Kidney tubule cell (primary cell): ENCODE measurements at regions not wholly inside any gene's neighbourhood (a gene's known extent, or its start where the extent isn't known, plus 50 kb on each side); places are given as distances from the start of the nearest gene placed in this dataset.

Experiments used
- DNase-seq: peaks from one replicate; pipeline ENCODE4 v3.0.0-alpha.2; 2018; ENCODE audit warnings: low spot score

DNA sequence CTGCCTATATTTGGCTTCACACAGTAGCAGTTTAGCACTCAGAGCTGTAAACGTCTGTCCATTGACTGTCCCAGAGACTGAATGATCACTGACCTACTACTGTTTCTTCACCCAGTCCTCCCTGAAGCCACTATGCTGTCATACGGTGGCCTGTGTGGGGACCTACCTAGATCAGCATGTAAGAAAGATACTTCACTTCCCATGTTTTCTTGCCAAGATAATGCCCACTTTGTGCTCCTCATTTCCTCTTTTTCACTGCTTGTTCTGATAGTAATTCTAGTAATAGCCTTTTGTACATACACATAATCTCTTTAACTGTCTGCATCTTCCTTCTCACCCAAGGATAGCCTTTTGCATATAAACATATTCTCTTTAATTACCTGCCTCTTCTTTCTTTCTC is 109.9 kb upstream of the TIAM2 start:
- no peak for DNase-seq

DNA sequence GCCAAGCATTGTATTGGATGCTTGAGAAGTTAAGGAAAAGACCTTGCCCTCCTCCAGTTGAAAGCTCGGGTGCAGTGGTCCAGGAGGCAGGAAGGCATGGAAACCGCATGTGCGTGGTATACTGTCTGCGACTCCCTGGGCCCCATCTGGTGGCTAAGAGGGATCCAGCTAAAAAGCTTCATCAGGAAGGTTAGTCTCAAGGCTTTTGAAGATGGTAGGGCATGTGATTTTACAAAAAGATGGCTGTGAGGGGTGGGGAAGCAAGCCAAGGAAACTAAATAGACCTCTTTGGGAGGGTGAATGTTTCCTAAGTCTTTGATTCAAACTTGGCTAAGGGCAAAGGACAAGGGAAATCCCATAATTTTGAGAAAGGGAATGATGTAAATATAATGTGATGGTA is 109.1 kb upstream of the TIAM2 start:
- no peak for DNase-seq

DNA sequence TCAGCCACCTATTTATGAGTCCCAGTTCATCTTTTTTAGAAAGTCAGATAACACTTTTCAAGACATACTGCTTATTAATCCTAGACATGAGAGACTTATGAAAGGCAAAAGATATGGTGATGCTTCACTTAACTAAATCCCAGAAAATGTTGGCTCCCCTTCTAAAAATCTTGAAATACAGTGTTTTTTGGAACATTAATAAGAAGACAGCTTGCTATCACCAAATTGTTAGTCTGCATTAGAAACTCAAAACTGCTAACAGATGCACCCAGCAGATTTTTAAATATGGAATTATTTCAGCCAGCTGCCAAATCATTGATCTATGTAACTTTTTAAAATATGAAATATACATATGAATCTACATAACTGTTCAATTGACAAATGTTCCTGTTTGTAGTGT is 108.6 kb upstream of the TIAM2 start:
- no peak for DNase-seq

DNA sequence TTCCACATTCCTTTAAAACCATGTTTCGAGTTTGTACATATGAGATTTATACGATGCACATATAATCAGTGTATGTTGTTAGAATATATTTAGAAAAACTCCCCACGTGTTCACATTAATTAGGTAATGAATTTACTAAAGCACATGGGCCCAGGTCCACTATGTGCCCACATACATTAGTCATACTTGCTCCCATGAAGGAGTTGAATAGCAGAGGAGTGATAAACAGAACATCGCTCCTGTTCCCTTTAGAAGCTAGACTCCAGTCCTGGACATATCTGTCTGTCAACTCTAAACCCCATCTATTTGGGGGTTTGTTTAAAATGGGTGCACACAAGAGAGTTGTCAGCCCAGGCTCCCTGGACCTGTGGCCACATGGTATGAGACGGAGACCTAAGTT is 108.1 kb upstream of the TIAM2 start:
- no peak for DNase-seq

DNA sequence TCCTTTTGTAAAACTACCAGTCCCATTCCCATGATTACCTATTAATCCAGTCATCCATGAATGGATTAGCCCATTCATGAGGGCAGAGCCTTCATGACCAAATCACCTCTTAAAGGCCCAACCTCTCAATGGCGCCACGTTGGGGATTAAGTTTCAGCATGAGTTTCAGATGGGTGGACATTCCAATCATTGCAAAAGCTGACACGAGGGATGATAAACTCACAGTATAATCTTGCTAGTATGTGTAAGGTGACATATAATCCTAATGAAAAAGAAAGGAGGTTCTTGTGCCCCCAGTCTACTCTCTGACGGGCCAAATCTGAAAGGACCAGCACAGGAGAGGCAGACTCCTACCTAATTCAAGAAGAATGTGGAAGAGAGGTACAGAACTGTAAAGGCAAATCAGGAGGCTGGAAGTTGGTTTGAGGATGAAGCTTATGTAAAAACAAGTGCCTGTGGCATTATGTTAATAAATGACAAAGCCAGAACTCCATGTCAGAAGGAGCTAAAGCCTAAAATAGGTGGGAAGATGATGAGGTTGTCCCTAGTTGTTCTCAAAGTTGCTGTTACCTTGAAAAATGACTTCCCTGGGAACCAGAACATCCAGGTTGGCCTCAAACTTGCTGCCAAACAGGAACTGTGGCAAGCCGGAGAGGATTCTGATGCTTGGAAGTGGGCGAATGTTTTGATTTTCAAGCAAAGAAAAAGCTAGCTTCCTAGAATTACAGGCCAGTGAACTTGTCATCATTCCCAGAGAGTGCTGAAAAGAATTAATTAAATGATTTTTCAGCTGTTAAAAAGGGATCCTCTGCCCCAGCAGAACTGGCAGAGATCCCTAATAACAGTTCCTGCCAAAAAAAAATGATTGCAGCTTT is 106.5 kb upstream of the TIAM2 start:
- peak; percentile 53 for DNase-seq

DNA sequence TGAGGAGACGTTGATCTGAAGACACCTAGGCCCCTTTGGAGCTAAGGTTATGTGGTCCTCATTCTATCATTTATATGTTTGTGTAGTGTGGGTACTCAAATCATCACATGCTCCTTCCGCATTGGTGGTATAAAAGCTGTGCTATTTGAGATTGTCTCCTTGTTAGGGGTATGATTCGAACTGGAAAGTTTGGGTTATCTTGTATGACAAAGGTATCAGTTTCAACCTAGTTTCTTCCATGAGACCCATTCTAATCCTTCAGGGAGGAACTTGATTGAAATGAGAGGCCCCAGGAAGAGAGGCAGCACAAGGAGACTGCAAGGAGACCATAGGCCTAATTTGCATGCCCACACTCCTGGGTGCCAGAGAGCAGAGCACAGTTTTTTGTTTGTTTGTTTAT is 104.2 kb upstream of the TIAM2 start:
- DNase-seq = no peak

DNA sequence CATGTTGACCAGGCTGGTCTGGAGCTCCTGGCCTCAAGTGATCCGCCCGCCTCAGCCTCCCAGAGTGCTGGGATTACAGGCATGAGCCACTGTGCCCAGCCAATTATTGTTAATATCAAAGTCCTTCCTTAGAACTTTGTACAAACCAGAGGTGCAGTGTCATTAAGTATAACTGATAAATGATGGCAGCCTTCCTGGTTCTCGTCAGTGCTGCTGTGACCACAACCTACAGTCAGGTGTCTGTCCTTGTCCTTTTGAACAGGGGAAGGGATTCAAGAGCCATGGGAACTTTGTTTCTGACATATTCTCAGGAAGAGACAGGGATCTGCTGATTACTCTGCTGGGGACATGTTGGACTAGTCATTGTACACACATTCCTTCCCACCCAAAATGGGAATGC is 103.2 kb upstream of the TIAM2 start:
- DNase-seq = peak; percentile 39

DNA sequence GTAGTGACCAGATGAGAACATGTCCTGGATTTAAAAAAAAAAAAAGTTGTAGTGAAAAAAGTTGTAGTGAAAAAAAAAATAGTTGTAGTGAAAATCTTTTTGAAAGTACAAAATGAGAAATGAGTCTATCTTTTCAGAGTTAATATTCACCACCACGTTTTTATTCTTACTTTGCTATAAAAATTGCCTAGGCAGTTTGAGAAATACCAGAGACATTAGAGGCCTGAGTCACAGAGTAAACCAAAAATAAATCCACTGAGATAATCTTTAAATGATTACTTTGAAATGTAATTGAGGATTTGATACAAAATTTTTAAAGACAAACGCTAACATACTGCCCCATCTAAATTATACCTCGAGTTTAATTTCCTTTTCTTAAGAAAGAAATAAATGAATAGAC is 101.2 kb upstream of the TIAM2 start:
- no peak for DNase-seq

DNA sequence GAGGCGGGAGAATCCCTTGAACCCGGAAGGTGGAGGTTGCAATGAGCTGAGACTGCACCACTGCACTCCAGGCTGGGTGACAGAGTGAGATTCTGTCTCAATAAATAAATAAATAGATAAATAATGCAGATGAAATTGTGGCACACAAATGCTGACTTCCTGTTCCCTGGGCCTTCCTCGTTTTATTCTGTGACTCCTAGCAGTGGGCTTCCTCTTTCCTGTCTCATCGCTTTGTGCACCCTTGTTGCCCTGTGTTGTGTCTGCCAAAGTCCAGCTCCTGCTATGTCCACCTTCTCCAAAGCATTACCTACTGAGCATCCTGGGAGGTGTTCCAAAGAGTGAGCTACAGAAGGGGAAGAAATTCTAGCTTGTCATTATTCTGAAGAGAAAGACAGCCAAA is 100.2 kb upstream of the TIAM2 start:
- no peak for DNase-seq

DNA sequence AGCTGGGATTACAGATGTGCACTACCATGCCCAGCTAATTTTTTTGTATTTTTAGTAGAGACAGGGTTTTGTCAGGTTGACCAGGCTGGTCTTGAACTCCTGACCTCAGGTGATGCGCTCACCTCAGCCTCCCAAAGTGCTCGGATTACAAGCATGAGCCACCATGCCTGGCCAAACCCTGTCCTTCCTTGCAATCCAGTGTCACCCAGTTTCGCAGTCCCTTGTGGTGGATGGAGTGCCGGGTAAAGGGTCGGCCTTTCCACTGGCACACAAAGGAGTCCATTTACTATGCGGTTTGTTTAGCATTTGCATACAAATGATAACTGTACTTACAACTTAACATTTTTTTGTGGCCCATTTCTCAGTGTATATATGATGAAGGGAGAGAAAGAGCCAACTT is 99.3 kb upstream of the TIAM2 start:
- no peak for DNase-seq

DNA sequence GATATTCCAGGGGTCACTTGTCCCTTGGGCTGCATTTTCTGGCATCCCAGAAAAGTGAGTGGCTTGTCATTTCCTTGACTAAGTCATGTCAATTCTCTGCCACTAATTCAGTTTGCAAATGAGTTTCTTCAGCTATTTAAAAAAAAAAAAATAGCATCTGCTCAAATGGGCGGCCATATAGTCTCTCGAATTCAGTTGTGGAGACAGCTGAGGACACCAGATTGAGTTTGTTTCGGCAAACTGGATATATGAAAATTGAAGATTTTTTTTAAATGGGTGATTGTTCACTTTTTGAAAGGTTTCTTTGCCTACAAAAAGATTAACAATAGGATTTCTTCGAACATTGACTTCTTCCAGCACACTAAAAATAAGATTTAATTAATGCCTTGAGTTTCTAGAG is 96.3 kb upstream of the TIAM2 start:
- DNase-seq = no peak

DNA sequence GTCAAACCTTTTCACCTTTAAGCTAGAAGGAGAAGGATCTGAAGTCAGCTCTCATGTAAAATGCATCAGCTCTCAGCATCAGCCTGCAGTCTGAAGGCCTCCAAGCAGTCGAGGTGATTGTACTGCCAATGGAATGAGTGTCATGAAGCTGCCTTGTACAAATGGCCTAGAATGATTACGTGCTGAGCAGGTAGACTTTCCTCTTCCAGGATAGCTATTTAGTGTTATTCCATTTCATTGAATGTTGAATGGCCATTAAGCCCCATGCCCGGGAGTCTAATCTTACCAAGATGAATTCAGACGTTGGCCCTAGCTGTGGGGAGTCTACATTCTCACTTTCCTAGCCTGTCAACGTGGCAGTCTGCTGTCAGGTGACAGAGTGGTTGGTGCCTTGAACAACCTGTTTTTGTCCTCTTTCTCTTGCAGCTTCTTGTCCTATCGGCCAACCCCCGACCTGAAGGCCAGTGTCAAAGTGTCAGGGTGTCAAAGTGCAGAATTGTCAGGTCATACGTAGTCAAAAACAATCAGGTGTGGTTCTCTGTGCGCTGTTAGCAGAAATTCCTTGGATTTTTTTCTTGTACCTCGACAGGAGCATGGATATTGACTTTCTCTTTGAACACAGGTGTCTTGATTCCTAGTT is 95.2 kb upstream of the TIAM2 start:
- DNase-seq = no peak

DNA sequence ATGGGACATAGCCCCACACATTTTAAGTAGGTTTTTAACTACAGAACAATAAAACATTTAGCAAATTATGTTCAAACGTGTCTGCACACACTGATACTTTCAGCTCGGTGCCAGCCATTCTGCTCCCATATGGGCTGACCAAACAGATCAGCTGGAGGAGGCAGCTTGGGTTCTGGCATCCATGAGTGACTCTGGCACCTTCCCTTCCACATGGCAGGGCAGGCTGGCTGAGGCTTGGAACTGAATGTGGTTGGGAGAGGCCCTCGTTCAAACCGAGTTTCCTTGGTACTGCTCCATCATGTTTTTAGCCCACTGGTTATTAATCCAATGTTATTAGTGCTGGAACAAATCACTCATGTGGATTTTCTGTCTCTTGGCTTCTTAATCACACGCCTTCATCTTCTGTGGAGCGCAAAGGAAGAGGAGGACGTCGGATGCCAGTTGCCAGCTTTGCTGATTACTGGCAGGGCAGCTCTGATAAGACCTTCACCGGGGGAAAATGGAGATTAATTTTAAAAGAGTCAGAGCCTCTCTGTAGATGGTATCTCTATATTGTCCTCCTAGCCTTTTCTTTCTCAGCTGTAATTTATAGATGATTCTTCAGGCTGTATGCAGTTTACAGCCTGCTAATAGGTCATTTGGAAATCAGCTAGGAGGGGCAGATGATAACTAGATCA is 93.1 kb upstream of the TIAM2 start:
- no peak for DNase-seq

DNA sequence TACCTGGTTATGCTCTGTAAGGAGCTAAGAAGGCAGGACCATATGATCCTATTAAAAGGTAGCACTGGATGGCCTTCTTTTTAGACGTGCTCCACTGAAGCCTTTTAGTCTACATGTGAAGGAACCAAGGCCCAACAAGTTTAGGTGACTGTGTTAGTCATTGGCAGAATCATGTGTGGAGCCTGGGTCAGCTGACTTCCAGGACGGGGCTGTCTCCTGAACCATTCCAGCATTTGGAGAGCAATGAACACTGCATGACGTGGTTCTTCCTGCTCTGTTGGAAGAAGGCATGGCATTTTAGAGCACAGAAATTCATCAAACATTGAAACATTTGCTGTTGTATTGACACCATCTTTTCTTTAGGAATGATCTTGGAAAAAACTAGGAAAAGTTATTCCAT is 87.8 kb upstream of the TIAM2 start:
- peak; percentile 49 for DNase-seq

DNA sequence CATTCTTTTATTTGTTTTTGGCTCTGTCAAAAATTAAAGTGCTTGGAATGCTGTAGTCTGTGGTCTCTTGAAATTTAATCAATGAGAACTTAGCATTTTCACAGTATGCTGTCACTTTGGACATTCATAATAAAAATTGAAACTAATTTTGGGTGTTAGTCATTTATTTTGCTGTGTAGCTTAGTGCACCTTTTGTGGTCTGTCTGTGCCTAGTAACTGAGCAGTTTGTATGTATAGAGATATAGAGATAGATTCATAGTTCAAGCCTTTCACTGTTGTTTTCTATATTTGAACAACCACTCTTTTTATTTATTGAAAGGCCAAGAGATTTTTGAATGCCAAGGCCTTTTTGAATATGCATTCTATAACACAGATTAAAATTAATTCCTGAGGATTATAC is 86.4 kb upstream of the TIAM2 start:
- DNase-seq = no peak

DNA sequence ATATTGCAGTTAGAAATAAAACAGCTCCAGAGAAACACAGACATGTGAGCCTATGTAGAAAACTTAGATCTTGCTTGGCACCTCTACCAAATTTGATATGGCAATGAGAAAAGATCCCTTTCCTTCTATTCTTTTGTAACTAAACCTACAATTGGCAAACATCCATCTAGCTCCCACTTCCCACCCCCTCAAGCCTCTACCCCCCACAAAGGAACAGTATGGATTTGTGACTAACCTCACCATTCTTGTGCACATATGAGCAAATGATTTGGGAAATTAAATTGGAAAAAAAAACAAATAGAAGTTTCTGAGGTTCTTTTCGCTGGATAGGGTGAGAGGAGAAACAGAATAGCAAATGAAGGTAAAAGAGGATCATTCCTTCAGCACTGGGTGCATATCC is 85.8 kb upstream of the TIAM2 start:
- no peak for DNase-seq

DNA sequence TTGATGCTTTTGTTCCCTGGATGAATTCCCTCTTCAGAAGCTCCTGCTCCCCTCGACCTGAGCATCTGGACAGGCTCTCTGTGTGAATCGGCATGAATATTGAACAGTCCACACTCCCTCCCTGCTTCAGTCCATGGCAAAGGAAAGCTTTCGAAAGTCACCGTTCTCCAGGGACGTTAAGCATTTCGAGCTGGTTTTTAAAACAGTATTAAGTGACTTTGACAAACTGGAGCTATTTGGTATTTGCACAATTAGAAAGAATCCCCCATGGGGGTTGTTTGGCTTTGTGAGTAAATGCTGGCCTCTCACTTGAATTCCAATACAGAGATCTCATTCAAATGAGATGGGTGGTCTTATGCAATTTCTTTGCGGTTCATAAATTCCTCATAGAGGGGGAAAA is 85.3 kb upstream of the TIAM2 start:
- no peak for DNase-seq

DNA sequence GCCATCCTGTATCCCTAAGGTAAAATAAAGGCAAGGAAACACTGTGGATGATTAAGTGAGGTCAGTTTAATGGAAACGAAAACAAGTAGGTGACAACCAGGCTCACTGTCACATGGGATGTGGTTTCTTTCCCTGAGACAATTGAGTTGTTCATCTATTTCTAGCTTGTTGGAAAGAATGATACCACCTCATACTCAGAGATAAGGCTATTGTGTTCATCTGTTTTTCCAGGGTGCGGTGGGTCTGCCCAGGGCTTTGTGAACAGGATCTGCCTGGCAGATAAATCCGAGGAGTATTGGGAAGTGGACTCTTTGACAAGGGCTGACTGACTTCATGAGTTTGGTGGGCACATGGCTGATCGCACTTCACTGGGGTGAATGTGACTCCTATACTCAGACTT is 80.8 kb upstream of the TIAM2 start:
- no peak for DNase-seq

DNA sequence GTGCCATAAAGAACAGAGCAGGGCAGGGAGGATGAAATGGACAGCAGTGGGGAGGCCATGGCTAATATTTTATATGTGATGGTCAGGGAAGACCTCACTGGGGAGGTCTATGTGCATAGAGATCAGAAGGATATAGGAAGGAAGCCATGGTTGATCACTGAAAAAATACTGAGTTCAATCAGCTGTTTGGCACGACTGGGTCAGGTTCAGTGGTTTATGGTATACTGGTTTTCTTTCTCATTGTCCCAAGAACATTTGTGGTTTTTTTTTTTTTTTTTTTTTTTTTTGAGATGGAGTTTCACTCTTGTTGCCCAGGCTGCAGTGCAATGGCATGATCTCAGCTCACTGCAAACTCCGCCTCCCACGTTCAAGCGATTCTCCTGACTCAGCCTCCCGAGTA is 78.3 kb upstream of the TIAM2 start:
- DNase-seq = no peak

DNA sequence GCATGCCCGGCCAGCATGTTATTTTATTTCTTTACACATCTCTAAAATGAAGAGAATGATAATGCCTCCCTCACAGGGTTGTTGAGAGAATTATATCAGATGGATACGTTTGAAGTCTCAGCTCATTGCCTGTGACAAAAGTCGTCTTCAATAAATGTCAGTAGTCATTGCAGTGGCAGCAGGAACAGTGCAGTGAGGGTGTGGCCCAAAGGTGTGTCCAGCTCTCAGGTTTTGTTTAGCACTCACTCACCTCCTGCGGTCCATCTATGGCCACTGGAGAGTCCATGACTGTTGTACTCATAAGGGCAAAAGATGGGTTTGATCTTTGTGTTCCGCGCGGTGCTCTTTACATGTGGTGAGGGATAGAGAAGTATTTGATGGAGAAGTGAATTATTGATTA is 77.2 kb upstream of the TIAM2 start:
- DNase-seq = no peak

DNA sequence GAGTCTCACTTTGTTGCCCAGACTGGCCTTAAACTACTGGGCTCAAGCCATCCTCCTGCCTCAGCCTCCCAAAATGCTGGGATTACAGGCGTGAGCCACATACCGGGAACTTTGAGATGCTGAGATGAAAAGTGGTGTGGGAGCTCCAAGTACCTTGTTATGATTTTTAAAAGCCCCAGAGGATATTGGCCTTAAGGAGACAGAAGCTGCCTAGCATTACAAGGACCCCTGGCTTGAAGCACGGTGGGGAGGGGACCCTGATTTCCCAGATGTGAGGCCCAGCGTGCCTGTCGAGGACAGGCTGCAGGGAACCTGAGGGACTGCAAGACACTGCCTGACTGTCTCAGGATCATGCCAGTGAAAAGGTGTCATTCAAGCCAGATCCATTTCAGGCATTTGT is 75.3 kb upstream of the TIAM2 start:
- DNase-seq = no peak

DNA sequence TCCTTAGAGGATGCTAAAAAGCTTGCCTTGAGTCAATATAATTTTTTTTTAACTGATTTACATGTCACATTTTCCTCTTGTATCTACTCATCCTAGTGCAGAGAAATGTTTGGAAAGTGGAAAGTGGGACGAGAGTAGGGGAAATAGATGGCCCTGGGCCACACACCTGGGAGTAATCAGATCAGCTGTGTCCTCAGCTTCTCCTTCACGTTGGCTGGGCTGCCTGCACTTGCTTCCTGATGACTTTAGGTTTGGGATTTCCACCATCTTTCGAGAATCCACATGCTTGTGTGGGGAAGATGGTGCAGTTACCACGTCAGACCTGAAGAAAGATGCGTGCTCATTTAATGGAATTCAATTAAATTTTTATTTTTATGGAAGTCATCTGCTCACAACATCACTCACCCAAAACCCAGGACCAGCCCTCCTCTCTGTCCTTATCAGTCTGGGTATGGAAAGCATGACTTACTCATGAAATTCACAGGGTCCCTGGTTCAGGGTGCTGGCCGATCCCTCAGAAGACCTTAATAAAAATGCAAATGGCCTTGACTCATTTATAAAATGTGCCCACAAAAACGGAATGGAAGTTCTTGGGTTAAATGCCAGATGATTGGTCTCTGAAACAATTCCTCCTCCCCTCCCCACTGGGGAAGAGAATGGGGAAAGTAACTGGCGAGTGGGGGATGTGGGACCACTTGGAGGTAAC is 74.5 kb upstream of the TIAM2 start:
- no peak for DNase-seq

DNA sequence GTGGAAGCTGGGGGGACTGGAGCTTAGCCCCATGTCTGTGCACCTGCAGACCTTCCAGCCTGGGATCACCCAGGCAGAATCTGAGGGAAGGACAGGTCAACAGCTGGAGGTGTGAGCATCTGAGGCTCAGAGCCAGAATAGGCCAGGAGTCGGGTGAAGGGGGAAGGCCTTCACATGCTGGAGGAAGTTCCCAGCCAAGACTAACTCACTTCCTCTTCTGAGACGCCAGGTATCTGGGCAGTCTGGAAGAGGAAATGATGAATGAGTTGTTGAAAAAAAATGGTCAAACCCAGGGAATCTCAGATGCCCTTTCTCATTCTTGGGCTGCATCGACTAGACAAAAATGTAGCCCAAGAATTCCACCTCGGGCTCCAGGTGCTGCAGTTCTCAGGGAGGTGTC is 73.6 kb upstream of the TIAM2 start:
- peak; percentile 50 for DNase-seq
